ENCODE measurements at regions not wholly inside any gene's neighbourhood (a gene's known extent, or its start where the extent isn't known, plus 50 kb on each side); places are given as distances from the start of the nearest gene placed in this dataset.
"Not testable (repeated sequence)": the region's sequence is repeated elsewhere in the genome, so short reads cannot be mapped to it uniquely, and the experiment has no call there.

DNA sequence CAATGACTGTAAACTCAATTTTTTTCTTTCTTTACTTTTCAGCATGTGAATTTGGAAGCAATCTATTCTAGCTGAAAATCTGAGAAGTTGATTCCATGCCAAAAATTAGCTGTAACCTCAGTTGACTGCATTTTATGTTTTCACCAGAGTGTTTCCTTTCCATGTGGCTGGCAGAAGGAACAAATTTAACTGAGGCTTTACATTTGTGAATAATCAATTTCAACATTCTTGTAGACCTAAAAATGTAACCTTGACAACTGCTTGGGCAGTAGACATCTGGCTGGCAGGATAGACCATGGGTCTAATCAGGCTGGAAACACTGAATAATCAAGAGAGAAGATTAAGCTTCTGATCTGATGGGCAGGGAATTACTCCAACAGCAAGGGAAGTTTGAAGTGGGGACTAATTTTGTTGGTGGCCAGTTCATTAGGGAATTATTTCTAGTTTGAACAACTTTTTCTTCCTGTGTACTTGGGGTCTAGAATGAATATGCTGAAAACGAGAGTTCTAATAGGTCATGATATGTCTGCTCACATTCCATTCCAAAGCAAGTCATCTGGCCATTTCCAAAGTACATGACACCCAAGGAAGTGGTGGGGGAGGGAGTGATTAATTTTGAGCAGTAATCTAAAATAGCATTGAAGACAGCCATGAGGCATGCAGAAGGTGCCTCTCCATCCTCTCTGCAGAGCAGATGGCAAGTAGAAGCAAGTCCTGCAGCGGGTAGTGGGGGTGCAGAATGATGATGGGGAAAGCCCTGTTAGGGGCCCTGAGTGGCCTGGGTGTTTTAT, 68.2 kb downstream of the ATP23 start:
- H3K9ac ChIP-seq (ENCODE audit: low read length): no peak overlapping the region
- no peaks in the 10 kb centered on the region for H3K9me3 ChIP-seq (ENCODE audit: low read length)
- H3K4me3 ChIP-seq (ENCODE audit: low read length): no peak overlapping the region
- H3K9me2 ChIP-seq (replicated peaks; ENCODE audit: insufficient read depth, low read length): no peaks in the 10 kb centered on the region
- no peak overlapping the region for H3K4me2 ChIP-seq (ENCODE audit: low read depth, low read length, poor library complexity, severe bottlenecking)
- no peaks in the 10 kb centered on the region for H3K79me2 ChIP-seq (ENCODE audit: low read length)
- H3K27ac ChIP-seq (ENCODE audit: low read length): no peak overlapping the region
- H3K27me3 ChIP-seq (ENCODE audit: low read length): no peaks in the 10 kb centered on the region
- no peaks in the 10 kb centered on the region for H3K4me1 ChIP-seq (ENCODE audit: low read length)
- H3K36me3 ChIP-seq (ENCODE audit: insufficient read depth, low read length): no peaks in the 10 kb centered on the region
- DNase-seq: no peak
- no peak overlapping the region for H2AFZ ChIP-seq (ENCODE audit: low read length)
- H4K20me1 ChIP-seq (ENCODE audit: insufficient read depth, low read depth, low read length): no peaks in the 10 kb centered on the region

DNA sequence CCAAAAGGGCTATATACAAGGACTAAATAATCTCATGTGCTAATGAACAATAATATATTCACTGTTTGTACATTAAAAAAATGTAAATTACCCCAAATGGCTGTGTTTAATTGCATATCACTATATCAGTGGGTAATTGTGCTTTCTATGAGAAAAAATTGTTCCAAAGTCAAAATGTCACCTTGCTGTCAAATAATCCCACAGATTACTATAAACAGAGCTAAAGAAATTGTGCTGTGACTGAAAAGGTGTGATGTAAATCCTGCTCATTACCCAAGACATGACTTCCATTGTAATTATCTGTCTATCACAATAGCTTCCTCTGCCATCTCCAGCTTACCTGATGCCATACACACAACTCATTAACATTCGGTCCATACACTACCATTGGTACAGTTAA, 70.3 kb downstream of the ATP23 start:
- no peak for DNase-seq
- H3K36me3 ChIP-seq (ENCODE audit: insufficient read depth, low read length): no peaks in the 10 kb centered on the region
- no peak overlapping the region for H3K4me3 ChIP-seq (ENCODE audit: low read length)
- H3K9ac ChIP-seq (ENCODE audit: low read length): no peak overlapping the region
- H3K4me1 ChIP-seq (ENCODE audit: low read length): no peaks in the 10 kb centered on the region
- H3K9me3 ChIP-seq (ENCODE audit: low read length): no peaks in the 10 kb centered on the region
- no peaks in the 10 kb centered on the region for H3K9me2 ChIP-seq (replicated peaks; ENCODE audit: insufficient read depth, low read length)
- no peaks in the 10 kb centered on the region for H4K20me1 ChIP-seq (ENCODE audit: insufficient read depth, low read depth, low read length)
- H3K4me2 ChIP-seq (ENCODE audit: low read depth, low read length, poor library complexity, severe bottlenecking): no peak overlapping the region
- H3K79me2 ChIP-seq (ENCODE audit: low read length): no peaks in the 10 kb centered on the region
- H2AFZ ChIP-seq (ENCODE audit: low read length): no peak overlapping the region
- H3K27ac ChIP-seq (ENCODE audit: low read length): no peak overlapping the region
- no peaks in the 10 kb centered on the region for H3K27me3 ChIP-seq (ENCODE audit: low read length)

DNA sequence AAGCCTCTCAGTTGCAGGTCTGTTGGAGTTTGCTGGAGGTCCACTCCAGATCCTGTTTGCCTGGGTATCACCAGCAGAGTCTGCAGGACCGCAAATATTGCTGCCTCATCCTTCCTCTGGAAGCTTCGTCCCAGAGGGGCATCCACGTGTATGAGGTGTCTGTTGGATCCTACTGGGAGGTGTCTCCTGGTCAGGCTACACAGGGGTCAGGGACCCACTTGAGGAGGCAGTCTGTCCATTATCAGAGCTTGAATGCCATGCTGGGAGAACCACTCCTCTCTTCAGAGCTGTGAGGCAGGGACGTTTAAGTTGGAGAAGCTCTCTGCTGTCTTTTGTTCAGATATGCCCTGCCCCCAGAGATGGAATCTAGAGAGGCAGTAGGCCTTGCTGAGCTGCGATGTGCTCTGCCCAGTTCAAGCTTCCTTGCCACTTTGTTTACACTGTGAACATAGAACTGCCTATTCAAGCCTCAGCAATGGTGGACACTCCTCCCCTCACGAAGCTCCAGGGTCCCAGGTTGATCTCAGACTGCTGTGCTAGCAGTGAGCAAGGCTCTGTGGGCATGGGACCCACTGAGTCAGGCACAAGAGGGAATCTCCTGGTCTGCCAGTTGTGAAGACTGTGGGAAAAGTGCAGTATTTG, 81.1 kb downstream of the ATP23 start:
- H3K27ac ChIP-seq (ENCODE audit: low read length); H2AFZ ChIP-seq (ENCODE audit: low read length); H3K9ac ChIP-seq (ENCODE audit: low read length); H3K27me3 ChIP-seq (ENCODE audit: low read length); H3K79me2 ChIP-seq (ENCODE audit: low read length); H3K36me3 ChIP-seq (ENCODE audit: insufficient read depth, low read length); DNase-seq; H3K9me3 ChIP-seq (ENCODE audit: low read length); H3K4me1 ChIP-seq (ENCODE audit: low read length); H4K20me1 ChIP-seq (ENCODE audit: insufficient read depth, low read depth, low read length); H3K4me2 ChIP-seq (ENCODE audit: low read depth, low read length, poor library complexity, severe bottlenecking); H3K9me2 ChIP-seq (replicated peaks; ENCODE audit: insufficient read depth, low read length); H3K4me3 ChIP-seq (ENCODE audit: low read length): not testable (repeated sequence)

DNA sequence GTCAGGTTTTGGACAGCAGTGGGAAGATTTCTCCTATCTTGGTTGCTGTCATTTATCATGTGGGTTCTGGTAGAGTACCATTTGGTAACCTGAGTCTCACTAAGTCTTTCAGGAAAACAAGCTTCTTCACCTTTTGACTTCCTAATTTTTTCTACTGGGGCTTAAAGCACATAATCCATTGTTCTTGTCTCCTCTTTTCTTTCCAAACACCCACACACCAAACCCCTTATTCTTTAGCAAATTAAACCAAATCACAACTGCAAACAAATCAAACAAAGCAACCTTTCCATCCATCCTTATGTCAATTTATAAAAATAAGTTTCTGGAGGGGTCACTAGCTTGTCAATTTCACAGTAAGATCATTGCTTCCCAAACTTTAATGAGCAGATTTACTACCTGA, 84.1 kb downstream of the ATP23 start:
- Histone ChIP-seq H3K4me1 (ENCODE audit: low read length) (no peaks in the 10 kb centered on the region), H3K4me3 (ENCODE audit: low read length) (no peak overlapping the region), H3K27ac (ENCODE audit: low read length) (no peak overlapping the region), H3K9me3 (ENCODE audit: low read length) (no peaks in the 10 kb centered on the region), H4K20me1 (ENCODE audit: insufficient read depth, low read depth, low read length) (no peaks in the 10 kb centered on the region), H3K4me2 (ENCODE audit: low read depth, low read length, poor library complexity, severe bottlenecking) (no peak overlapping the region), H3K27me3 (ENCODE audit: low read length) (no peaks in the 10 kb centered on the region), H3K9me2 (replicated peaks; ENCODE audit: insufficient read depth, low read length) (no peaks in the 10 kb centered on the region), H3K9ac (ENCODE audit: low read length) (no peak overlapping the region), H2AFZ (ENCODE audit: low read length) (no peak overlapping the region), H3K36me3 (ENCODE audit: insufficient read depth, low read length) (no peaks in the 10 kb centered on the region), H3K79me2 (ENCODE audit: low read length) (no peaks in the 10 kb centered on the region)
- DNase-seq: no peak

DNA sequence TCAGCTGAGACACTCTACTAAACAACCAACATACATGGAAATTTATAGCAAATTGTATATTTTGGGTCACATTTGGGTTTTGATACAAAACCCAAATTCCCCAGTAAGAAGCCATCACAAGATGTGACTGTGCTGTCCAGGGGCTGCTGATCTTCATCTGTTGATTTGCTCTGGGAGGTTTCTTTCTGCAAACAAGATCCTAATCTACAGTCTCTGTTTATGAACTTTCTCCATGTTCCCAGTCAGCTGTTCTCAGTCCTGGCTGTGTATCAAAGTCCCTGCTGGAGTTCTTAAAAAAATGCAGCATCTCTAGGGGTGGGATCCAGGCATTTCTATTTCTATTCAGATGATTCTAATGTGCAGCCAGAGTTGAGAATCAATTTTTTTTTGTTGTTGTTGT, 85.1 kb downstream of the ATP23 start:
- H3K27ac ChIP-seq (ENCODE audit: low read length): no peak overlapping the region
- DNase-seq: no peak
- no peaks in the 10 kb centered on the region for H3K27me3 ChIP-seq (ENCODE audit: low read length)
- no peaks in the 10 kb centered on the region for H3K9me2 ChIP-seq (replicated peaks; ENCODE audit: insufficient read depth, low read length)
- no peak overlapping the region for H3K4me2 ChIP-seq (ENCODE audit: low read depth, low read length, poor library complexity, severe bottlenecking)
- H4K20me1 ChIP-seq (ENCODE audit: insufficient read depth, low read depth, low read length): no peaks in the 10 kb centered on the region
- H3K4me1 ChIP-seq (ENCODE audit: low read length): no peaks in the 10 kb centered on the region
- H3K79me2 ChIP-seq (ENCODE audit: low read length): no peaks in the 10 kb centered on the region
- H3K4me3 ChIP-seq (ENCODE audit: low read length): no peak overlapping the region
- no peaks in the 10 kb centered on the region for H3K9me3 ChIP-seq (ENCODE audit: low read length)
- no peak overlapping the region for H3K9ac ChIP-seq (ENCODE audit: low read length)
- no peaks in the 10 kb centered on the region for H3K36me3 ChIP-seq (ENCODE audit: insufficient read depth, low read length)
- H2AFZ ChIP-seq (ENCODE audit: low read length): no peak overlapping the region

DNA sequence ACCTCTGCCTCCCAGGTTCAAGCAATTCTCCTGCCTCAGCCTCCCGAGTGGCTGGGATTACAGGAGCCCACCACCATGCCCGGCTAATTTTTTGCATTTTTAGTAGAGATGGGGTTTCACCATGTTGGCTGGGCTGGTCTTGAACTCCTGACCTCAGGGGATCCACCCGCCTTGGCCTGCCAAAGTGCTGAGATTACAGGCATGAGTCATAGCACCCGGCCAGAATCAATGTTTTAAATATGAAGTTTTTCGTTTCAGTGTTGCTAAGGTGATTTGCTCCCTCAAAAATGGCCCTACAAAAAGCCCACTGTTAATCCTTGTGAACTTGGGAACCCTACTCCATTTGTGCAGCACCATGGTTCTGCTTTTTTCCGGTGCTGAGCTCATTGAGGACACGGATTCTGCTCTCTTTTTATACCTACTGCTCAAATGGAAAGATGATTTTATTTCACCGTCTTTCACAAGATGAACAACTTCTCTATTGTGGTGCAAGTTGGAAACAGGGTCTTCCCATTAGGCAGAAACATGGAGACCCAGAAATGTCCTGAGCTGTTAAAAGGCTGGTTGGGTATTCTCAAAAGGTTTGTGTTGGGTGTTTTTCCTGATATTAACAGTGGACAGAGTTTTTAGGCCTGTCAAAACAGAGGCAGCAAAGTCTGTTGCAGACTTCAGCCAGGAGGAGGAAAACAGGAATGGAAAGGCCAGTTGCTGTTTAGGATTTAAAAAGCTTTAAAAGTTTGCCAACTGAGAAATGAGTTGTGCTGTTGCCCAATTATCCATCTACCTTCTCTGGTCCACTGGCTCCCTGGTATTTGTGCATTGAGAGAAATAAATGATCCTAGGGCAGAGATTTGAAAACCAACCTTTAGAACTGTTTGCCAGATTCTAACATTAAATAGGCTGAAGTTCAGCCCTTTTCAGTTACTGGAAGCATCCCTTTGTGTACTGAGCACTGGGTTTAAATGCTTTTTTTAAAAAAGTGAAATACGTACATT, 85.8 kb downstream of the ATP23 start:
- H3K36me3 ChIP-seq (ENCODE audit: insufficient read depth, low read length): no peaks in the 10 kb centered on the region
- no peak overlapping the region for H3K9ac ChIP-seq (ENCODE audit: low read length)
- no peaks in the 10 kb centered on the region for H4K20me1 ChIP-seq (ENCODE audit: insufficient read depth, low read depth, low read length)
- H3K27me3 ChIP-seq (ENCODE audit: low read length): no peaks in the 10 kb centered on the region
- H3K9me2 ChIP-seq (replicated peaks; ENCODE audit: insufficient read depth, low read length): no peaks in the 10 kb centered on the region
- no peak overlapping the region for H3K4me3 ChIP-seq (ENCODE audit: low read length)
- no peaks in the 10 kb centered on the region for H3K4me1 ChIP-seq (ENCODE audit: low read length)
- no peak overlapping the region for H3K4me2 ChIP-seq (ENCODE audit: low read depth, low read length, poor library complexity, severe bottlenecking)
- H3K79me2 ChIP-seq (ENCODE audit: low read length): no peaks in the 10 kb centered on the region
- no peak for DNase-seq
- H3K27ac ChIP-seq (ENCODE audit: low read length): no peak overlapping the region
- no peak overlapping the region for H2AFZ ChIP-seq (ENCODE audit: low read length)
- H3K9me3 ChIP-seq (ENCODE audit: low read length): no peaks in the 10 kb centered on the region

DNA sequence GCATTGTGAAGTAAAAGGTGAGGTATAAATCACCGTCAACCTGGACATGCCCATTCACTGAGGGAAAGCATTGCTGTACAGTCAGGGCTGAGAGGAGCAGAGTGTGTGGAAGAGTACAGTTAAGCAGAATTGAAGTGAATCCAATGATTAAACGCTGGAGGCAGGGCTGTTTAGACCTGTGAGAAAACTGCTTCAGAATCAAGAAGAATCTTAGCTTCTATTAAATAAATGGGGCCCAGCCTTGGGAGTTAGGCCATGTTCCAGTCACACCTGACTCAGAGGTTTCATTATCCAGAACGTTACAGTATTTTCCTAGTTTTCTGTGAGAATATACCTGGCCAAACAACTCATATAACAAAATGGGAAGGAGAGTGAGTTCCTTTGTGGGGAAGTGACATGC, 86.9 kb downstream of the ATP23 start:
- no peak overlapping the region for H3K27ac ChIP-seq (ENCODE audit: low read length)
- no peak overlapping the region for H3K4me2 ChIP-seq (ENCODE audit: low read depth, low read length, poor library complexity, severe bottlenecking)
- no peaks in the 10 kb centered on the region for H3K4me1 ChIP-seq (ENCODE audit: low read length)
- H3K9ac ChIP-seq (ENCODE audit: low read length): no peak overlapping the region
- H4K20me1 ChIP-seq (ENCODE audit: insufficient read depth, low read depth, low read length): no peaks in the 10 kb centered on the region
- no peak overlapping the region for H2AFZ ChIP-seq (ENCODE audit: low read length)
- H3K79me2 ChIP-seq (ENCODE audit: low read length): no peaks in the 10 kb centered on the region
- no peaks in the 10 kb centered on the region for H3K27me3 ChIP-seq (ENCODE audit: low read length)
- no peak overlapping the region for H3K4me3 ChIP-seq (ENCODE audit: low read length)
- 0 out of 2 replicates have a peak, but pooled peaks cover 3% of the 10 kb centered on the region for H3K9me3 ChIP-seq (ENCODE audit: low read length)
- no peak for DNase-seq
- no peaks in the 10 kb centered on the region for H3K9me2 ChIP-seq (replicated peaks; ENCODE audit: insufficient read depth, low read length)
- H3K36me3 ChIP-seq (ENCODE audit: insufficient read depth, low read length): no peaks in the 10 kb centered on the region

DNA sequence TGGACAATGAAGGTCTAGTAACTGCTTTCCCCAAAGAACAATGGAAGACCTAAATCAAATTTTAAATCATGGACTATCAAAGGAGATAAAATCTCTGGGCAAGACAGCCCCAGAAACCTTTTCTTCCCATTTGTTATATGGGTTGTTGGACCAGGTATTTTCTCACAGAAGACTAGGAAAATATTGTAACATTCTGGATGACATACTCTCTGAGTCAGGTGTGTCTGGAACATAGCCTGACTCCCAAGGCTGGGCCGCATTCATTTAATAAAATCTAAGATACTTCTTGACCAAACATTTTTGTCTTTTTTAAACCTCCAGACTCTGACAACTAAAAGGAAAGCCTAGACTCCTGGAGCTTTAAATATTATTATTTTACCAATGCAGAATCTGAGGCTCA, 87.9 kb downstream of the ATP23 start:
- H3K27me3 ChIP-seq (ENCODE audit: low read length): no peaks in the 10 kb centered on the region
- no peak overlapping the region for H2AFZ ChIP-seq (ENCODE audit: low read length)
- no peak for DNase-seq
- H3K9me2 ChIP-seq (replicated peaks; ENCODE audit: insufficient read depth, low read length): no peaks in the 10 kb centered on the region
- no peak overlapping the region for H3K4me3 ChIP-seq (ENCODE audit: low read length)
- H3K79me2 ChIP-seq (ENCODE audit: low read length): no peaks in the 10 kb centered on the region
- no peak overlapping the region for H3K9ac ChIP-seq (ENCODE audit: low read length)
- no peak overlapping the region for H3K27ac ChIP-seq (ENCODE audit: low read length)
- H3K4me1 ChIP-seq (ENCODE audit: low read length): no peaks in the 10 kb centered on the region
- H3K4me2 ChIP-seq (ENCODE audit: low read depth, low read length, poor library complexity, severe bottlenecking): no peak overlapping the region
- H4K20me1 ChIP-seq (ENCODE audit: insufficient read depth, low read depth, low read length): no peaks in the 10 kb centered on the region
- 0 out of 2 replicates have a peak, but pooled peaks cover 3% of the 10 kb centered on the region for H3K9me3 ChIP-seq (ENCODE audit: low read length)
- H3K36me3 ChIP-seq (ENCODE audit: insufficient read depth, low read length): no peaks in the 10 kb centered on the region
